Ishikawa (cell line): ENCODE measurements at regions not wholly inside any gene's neighbourhood (a gene's known extent, or its start where the extent isn't known, plus 50 kb on each side); places are given as distances from the start of the nearest gene placed in this dataset.

Experiments used
- CEBPB ChIP-seq: IDR thresholded peaks from 2 replicates; pipeline ENCODE4 v1.6.1; 2012
- CREB1 ChIP-seq: IDR thresholded peaks from 2 replicates; pipeline ENCODE4 v1.6.1; 2012; ENCODE audit warnings: low read depth
- EGR1 ChIP-seq: IDR thresholded peaks from 2 replicates; pipeline ENCODE4 v1.6.1; 2012
- FOXM1 ChIP-seq: IDR thresholded peaks from 2 replicates; pipeline ENCODE4 v1.6.1; 2012; ENCODE audit warnings: low read depth, borderline replicate concordance
- NFIC ChIP-seq: IDR thresholded peaks from 2 replicates; pipeline ENCODE4 v1.6.1; 2012
- RAD21 ChIP-seq: IDR thresholded peaks from 2 replicates; pipeline ENCODE4 v1.6.1; 2012; ENCODE audit warnings: low read depth
- REST ChIP-seq: IDR thresholded peaks from 2 replicates; pipeline ENCODE4 v1.6.1; 2012; ENCODE audit warnings: low read depth, mild to moderate bottlenecking
- TAF1 ChIP-seq: IDR thresholded peaks from 2 replicates; pipeline ENCODE4 v1.6.1; 2012; ENCODE audit warnings: low read depth, mild to moderate bottlenecking
- USF1 ChIP-seq: IDR thresholded peaks from 2 replicates; pipeline ENCODE4 v1.6.1; 2012
- YY1 ChIP-seq: IDR thresholded peaks from 2 replicates; pipeline ENCODE4 v1.6.1; 2012; ENCODE audit warnings: low read depth
- ZBTB7A ChIP-seq: IDR thresholded peaks from 2 replicates; pipeline ENCODE4 v1.6.1; 2012; ENCODE audit warnings: low read depth

- TF ChIP-seq NFIC (no peak), REST (no peak), RAD21 (no peak), EGR1 (no peak), CEBPB (no peak), YY1 (no peak), TAF1 (no peak), ZBTB7A (no peak), USF1 (no peak), CREB1 (no peak), FOXM1 (no peak)
These were observed 57.3 kb upstream of the AP1S2 start for GRCh38 chrX:15911734-15912550.
